H4 (cell line): ENCODE measurements at regions not wholly inside any gene's neighbourhood (a gene's known extent, or its start where the extent isn't known, plus 50 kb on each side); places are given as distances from the start of the nearest gene placed in this dataset.
A peak's percentile ranks its signal among the peaks of the same experiment; 100 is the strongest.

Source experiments
- DNase-seq: peaks from one replicate; pipeline ENCODE4 v3.0.0-alpha.2; 2015; ENCODE audit warnings: low spot score

GRCh38 chr17:68740555-68741447, 139.6 kb upstream of the FAM20A start:
- no peak for DNase-seq

GRCh38 chr17:68737761-68738443, 136.7 kb upstream of the FAM20A start:
- DNase-seq, result no peak

- no peak for DNase-seq
Observed at GRCh38 chr17:68734931-68735330, 133.8 kb upstream of the FAM20A start.

DNA sequence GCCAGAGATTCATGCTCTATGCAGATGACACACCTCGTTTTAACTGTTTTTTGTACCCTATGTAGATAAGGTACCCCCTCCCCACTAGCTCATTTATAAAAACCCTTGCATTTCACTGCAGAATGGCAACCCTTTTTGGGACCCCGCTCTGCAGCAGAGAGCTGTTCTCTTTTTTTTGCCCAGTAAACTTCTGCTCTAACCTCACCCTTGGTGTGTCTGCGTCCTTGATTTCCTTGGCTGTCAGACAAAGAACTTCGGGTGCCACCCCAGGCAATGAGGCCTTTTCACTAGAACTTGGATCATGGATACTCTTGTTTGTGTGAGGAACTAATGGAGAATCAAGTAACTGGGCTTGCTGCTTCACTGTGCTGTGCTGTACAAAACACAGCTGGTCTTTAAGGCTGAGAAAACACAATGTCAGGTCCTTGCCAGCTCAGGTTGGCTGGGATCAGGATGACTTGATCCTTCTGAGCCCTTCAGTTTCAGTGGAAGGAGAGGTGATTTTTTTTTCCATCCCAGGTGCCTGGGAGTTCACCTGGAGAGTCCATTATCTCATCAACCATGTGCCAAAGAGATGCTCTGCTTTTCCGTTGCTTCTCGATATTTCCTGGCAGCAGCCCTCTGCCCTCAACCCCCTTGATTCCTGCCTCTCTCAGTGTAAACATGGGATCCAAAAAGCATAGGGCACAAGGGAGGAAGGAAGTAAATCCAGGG, 133.2 kb upstream of the FAM20A start:
- DNase-seq, result no peak

GRCh38 chr17:68733241-68734176, 132.3 kb upstream of the FAM20A start:
- no peak for DNase-seq

DNA sequence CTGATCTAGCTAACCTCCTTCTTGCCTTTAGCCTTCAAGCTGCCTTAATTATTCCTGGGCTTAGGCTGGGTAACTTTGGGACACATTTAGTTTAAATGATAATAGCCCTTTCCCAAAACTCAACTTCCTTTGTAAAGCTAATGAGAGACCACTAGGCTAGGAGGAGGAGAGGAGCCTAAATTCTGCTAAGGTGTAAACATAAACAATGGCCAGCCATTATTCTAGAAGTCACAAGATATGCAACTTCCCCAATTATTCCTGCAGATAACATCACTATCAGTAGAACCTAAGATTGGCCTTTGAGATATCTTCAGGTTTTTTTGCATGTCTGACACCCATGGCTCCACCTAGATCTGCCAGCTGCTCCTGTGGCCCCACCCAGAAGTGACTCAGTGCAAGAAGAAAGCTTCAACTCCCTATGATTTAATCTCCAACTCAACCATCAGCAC, 131.2 kb upstream of the FAM20A start:
- DNase-seq, result no peak

- no peak for DNase-seq
Observed at GRCh38 chr17:68731465-68731864, 130.3 kb upstream of the FAM20A start.

GRCh38 chr17:68719431-68719830, 118.3 kb upstream of the FAM20A start:
- no peak for DNase-seq

GRCh38 chr17:68718926-68719325, 117.8 kb upstream of the FAM20A start:
- no peak for DNase-seq

GRCh38 chr17:68718465-68718864, 117.3 kb upstream of the FAM20A start:
- no peak for DNase-seq

- DNase-seq, result no peak
Observed at GRCh38 chr17:68714676-68715075, 113.5 kb upstream of the FAM20A start.

- no peak for DNase-seq
Observed at GRCh38 chr17:68711858-68712257, 110.7 kb upstream of the FAM20A start.

- no peak for DNase-seq
Observed at GRCh38 chr17:68710976-68711375, 109.8 kb upstream of the FAM20A start.

DNA sequence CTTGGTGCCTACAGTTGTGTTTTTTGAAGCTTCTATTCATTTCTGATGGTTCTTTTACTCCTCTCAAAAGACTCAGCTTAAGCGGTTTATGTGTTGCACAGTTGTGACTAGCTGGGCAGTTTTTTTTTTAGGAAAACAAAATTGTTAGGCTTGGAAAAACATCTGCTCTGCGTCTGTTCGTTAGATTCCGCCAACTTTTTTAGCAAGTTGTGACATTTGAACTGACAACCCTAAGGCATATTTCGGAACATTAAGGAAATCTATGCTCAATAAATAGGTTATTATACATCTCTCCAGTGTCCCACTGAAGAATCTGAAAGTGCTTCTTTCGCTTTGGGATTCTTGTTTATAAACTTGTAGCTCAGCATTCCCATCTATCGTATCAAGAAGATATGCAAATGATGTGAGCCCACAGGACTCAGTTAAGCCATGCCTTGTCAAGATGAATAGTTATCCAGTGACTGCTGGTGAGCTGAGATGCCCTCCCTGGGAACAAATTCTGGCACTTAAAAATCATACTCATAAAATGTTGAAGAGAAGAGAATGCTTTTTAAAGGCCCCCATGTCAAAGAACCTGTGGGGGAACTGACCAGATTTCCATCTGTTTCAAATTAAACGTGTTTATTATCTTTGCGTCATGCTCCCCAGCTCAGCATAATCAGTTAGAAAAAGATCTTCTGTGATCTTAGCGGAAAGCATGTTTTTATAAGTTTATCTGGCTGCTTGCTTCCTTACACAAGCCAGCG, 109.0 kb upstream of the FAM20A start:
- DNase-seq, result no peak

GRCh38 chr17:68709461-68709860, 108.3 kb upstream of the FAM20A start:
- DNase-seq, result no peak

- peak; percentile 43 for DNase-seq
Observed at GRCh38 chr17:68707031-68707430, 105.9 kb upstream of the FAM20A start.

DNA sequence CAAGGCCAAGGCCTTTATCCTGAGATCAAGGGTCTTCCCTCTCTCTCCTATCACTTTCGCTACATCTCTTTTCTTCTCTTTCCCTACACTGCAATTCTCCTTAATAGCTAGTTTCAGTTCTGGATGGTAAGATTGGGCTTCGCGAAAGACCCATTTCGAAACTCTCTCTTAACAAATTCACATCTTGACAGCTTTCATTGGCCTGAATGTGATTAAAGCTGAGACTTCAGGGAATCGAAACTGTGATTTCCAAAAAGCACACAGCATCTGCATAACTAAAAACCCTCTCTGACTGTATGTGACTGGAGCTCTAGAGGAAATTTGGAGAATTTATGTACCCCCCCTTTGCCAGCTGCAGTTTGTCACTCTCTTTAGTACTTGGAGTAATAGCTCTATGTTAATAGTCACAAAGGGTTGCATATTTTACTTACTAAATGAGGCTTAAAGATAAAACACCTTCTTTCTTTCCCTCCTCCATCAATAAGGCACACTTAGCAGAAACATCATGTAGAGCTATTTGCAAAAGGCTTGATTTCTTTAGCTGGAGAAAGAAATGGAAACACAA, 105.3 kb upstream of the FAM20A start:
- no peak for DNase-seq

- DNase-seq, result no peak
Observed at GRCh38 chr17:68705714-68706076, 104.5 kb upstream of the FAM20A start.

GRCh38 chr17:68704871-68705713, 103.9 kb upstream of the FAM20A start:
- DNase-seq, result peak; percentile 48
